GM21786 (cell line): ENCODE measurements at regions not wholly inside any gene's neighbourhood (a gene's known extent, or its start where the extent isn't known, plus 50 kb on each side); places are given as distances from the start of the nearest gene placed in this dataset.
"Not testable (repeated sequence)": the region's sequence is repeated elsewhere in the genome, so short reads cannot be mapped to it uniquely, and the experiment has no call there.

Experiments
- ATAC-seq: cut with Tn5 transposase; IDR thresholded peaks from one replicate; pipeline ENCODE4 v1.9.1; 2021; ENCODE audit not compliant: unreplicated experiment

DNA sequence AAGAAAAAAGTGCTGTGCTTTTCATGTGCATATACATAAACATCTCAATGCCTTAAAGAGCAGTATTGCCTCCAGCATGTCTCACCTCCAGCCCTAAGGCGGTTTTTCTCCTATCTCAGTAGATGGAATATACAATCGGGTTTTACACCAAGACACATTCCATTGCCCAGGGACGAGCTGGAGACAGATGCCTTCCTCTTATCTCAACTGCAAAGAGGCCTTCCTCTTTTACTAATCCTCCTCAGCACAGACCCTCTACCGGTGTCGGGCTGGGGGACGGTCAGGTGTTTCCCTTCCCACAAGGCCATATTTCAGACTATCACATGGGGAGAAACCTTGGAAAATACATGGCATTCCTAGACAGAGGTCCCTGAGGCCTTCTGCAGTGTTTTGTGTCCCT is 385.3 kb downstream of the AMY1C start:
- not testable (repeated sequence) for ATAC-seq

DNA sequence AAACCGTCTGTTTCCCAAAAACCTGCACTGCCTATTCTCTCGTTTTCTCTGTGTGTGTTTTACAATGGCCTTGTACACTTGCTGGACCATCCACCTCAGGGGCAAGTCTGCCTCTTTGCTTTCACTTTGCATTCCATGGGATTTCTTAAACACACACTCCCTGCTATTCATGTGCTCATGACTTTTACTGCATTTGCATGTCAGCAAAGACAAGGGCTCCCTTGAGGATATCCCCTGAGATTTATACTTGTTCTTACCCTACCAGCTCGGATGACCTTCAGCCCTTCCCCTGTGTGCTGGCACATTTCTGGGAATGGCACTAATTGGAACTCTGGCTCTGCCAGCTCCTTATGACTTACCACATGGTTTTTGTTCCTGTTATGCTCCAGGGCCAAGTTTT is 386.9 kb downstream of the AMY1C start:
- ATAC-seq, result no peak

DNA sequence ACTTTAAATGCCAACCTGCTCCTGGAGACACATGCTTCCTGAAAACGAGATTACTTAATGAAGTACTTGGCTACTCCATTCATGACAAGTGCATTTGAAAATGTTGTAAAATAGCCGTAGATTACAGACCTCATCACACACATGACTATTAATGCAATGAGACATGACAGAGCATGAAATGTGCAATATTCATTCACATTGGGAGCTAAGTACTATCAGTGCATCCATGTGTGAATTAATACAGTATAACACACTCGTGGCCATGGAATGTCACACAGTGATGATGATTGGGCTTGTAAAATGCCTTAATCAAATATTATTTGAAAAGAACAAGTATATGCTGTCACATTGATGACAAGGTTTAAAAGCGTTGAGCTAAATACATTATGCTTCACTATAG is 407.0 kb downstream of the AMY1C start:
- ATAC-seq, result no peak

DNA sequence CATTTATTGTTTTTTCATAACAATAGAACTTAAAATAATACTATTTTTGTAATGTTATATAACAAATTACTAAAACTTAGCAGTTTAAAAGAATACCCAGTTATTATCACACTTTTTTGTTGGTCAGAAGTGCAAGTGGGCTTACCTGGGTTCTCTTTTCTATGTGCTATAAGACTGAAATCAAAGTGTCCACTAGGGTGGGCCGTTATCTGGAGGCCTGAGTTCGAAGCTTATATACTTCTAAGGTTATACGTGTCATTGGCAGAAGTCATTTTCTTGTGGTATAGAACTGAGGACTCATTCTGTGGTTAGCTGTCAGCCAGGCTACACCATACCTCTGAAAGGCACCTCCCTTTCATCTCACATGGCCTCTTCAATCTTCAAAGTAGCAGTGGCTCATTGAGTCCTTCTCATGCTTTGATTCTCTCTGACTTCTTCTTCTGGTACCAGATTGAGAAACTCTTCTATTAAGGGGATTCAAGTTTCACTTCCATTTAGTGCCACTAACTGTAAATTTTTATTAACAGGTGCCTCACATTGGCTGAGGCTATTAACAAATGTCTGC is 414.3 kb downstream of the AMY1C start:
- ATAC-seq, result no peak

DNA sequence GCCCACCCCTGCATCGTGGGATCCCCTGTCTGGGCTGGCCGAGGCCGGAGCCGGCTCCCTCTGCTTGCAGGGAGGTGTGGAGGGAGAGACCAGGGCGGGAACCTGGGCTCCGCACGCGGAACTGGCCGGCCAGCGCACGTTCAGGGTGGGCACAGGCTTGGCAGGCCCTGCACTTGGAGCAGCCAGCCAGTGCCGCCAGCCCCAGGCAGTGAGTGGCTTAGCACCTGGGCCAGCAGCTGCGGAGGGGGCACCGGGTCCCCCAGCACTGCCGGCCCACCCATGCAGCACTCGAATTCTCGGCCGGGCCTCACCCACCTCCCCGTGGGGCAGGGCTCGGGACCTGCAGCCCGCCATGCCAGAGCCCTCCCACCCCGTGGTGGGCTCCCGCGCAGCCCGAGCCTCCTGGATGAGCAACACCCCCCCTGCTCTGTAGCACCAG is 422.6 kb downstream of the AMY1C start:
- no peak for ATAC-seq

DNA sequence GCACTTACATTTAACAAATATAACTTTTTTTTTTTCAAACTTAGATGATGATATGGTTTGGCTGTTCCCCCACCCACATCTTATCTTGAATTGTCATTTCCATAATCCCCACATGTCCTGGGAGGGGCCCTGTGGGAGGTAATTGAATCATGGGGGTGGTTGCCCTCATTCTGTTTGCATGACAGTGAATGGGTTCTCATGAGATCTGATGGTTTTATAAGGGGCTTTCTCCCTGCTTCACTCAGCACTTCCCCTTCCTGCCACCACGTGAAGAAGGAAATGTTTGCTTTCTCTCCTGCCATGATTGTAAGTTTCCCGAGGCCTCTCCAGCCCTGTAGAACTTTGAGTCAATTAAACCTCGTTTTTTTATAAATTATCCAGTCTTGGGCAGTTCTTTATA is 432.6 kb downstream of the AMY1C start:
- ATAC-seq, result no peak

DNA sequence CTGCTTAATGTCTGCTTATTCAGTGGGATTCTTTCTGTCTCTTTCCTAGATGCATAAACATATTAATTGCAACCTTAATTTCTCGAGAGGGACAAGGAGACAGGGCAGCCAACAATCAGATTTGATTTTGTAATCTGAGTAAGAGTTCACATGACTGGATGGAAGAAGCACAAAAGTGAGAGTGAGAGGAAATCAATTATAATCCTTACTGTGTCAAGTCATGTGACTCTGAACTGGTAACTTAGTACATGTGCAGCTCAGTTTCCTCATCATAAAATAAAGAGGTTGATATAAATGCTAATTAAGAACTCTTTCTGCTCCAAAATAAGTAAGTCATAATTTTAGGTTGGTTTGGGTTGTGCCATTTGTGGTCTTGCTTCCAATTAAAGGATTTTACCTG is 439.5 kb downstream of the AMY1C start:
- ATAC-seq, result no peak

DNA sequence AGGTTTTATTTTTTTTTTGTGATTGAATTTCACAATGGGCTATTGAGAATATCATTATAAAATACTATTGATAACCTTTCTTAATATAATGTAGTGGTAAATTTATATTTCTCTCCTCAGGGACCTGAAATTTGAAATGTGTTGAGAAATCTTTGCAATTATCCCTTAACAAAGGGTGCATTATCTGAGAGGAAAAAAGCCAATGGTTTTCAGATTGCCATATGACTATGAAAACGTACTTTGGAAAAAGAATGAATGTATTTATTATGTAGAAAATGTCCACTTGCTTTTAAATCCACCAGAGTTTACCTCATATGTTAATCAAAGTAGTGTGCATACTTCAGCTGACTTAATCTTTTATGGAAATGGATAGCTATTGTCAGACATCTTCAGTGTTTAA is 441.1 kb downstream of the AMY1C start:
- no peak for ATAC-seq

DNA sequence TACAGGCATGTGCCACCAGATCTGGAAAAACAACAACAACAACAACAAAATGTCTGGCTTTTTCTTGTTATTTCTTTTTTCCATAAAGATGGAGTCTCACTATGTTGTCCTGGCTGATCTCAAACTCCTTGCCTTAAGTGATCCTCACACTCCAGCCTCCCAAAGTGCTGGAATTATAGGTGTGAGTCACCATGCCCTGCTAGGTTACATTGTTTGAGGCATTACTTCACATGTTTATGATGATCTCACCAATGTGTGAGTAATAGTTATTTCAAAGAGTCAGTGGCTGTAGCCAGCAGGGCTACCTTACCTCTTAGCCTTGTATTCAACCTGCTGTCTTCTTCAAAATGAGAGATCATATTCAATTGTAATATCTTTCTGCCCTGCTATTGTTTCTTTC is 445.7 kb downstream of the AMY1C start:
- ATAC-seq, result no peak

DNA sequence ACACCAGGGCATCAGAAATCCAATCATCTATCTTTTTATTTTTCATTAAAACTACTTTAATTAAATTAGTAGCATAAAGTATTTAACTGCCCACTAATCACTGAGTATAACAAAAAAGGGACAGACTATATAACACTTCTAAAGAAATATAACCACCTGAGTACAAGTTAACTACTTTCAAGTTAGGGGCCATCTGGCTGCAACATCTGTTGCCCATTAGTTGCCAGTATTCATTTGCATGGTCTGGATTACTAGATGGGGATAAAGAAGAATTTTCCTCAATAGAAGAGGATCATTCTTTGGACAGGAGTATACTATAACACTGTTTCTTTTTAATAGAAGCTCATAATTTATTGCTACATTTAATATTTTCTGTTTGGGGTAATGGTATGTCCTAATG is 446.4 kb downstream of the AMY1C start:
- no peak for ATAC-seq

DNA sequence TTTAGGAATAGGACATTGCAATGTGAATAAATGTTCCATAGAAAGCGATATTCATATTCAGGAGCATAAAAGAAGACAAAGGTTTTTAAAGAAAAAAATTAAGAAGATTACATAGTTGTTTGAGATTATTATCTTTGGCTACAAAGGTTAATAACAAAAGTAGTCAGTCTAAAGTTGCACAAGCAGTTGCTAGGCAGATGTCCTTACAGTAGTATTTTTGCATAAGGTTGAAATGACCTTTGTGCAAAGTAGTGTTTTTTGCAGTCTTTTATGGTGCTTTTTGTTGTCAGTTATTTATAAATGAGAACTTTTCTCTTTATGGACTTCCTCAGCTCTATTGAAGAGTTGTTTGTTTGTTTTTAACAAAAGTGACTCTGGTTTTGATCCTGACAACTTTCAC is 447.8 kb downstream of the AMY1C start:
- ATAC-seq, result no peak

DNA sequence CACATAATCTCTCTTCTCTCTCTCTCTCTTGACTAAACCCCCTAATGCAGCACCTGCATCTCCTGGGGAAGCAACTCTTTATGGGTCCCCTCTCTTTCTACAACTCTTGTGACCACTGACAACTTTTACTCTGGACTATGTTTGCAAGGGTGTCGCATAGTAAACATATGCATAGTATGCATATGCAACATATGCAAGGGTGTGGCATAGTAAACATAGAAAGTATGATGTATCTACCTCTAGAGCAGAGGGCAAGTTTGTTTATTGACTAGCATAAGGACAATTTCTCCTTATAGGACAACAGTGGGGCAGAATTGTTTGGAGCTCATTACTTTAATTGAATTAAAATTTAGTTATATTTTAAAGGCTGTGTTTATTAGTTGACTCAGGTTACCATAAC is 462.5 kb downstream of the AMY1C start:
- ATAC-seq, result no peak

DNA sequence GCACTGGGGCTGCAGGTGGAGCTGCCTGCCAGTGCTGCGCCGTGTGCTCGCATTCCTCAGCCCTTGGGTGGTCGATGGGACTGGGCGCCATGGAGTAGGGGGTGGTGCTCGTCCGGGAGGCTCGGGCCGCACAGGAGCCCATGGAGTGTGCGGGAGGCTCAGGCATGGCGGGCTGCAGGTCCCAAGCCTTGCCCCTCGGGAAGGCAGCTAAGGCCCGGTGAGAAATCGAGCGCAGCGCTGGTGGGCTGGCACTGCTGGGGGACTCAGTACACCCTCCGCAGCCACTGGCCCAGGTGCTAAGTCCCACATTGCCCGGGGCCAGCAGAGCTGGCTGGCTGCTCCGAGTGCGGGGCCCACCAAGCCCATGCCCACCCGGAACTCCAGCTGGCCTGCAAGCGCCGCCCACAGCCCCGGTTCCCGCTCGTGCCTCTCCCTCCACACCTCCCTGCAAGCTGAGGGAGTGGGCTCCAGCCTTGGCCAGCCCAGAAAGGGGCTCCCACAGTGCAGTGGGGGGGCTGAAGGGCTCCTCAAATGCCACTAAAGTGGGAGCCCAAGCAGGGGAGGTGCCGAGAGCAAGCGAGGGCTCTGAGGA is 467.8 kb downstream of the AMY1C start:
- not testable (repeated sequence) for ATAC-seq

DNA sequence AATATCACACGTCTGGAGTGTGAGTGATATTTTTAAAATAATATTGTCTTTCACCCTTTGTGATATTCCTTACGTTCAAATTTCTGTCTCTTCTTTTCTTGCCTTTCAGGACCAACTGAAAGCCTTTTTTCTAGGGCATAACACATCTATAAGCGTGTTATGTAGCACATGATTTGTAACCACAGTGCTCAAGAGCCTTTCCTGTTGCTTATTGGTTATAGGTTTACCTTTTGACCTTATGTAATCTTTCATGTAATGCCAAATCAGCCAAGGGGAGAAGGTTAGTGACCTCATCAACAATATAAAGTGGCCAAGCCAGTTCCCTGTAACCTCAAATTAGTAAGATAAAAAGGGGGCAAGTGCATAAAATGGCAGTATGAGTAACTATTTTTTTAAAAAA is 480.2 kb downstream of the AMY1C start:
- no peak for ATAC-seq

DNA sequence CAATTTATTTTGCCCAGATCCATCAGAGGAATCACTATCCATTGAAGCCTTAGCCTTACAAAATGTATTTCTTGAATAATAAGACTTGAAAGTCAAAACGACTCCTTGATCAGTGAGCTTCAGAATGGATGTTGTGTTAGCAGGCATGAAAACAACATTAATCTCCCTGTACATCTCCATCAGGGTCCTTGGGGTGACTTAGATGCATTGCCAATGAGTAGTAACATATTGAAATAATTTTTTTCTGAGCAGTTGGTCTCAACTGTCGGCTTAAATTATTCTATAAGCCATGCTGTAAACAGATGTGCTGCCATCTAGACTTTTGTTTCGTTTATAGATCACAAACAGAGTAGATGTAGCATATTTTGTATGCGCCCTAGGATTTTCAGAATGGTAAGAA is 482.0 kb downstream of the AMY1C start:
- ATAC-seq, result no peak

DNA sequence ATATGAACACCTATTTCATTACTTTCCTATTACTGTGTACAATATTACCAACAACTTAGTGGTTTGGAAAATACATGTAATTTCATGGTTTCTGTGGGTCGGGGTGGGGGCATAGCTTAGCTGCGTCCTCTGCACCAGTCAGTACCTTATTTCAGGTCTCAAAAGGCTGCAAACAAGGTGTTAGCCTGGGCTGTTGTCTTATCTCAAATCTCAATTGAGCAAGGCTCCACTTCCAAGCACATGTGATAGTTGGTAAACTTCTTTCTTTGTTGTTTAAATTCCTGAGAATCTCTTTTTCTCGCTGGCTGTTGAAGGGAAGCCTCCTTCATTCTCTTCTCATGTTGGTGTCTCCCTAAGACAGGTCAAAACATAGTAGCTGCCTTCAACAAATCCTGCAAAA is 485.4 kb downstream of the AMY1C start:
- no peak for ATAC-seq

DNA sequence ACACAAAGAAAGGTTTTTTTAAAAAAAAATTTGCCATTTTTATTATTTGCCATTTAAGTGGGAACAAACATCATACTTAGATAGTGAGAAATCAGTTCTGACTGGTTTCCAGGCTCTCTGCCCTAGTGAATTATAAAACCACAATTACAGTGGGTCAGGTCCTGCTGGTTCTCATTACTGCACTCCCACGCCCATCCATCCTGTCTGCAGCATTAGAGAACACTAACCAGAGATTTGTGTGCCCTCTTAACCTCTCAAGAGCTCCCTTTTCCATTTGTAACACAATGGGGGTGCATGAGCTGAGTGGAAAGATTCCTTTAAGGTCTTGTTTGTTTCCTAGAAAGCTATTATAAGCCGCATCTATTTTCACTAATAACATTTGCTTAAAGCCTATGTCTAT is 489.3 kb downstream of the AMY1C start:
- ATAC-seq, result no peak

DNA sequence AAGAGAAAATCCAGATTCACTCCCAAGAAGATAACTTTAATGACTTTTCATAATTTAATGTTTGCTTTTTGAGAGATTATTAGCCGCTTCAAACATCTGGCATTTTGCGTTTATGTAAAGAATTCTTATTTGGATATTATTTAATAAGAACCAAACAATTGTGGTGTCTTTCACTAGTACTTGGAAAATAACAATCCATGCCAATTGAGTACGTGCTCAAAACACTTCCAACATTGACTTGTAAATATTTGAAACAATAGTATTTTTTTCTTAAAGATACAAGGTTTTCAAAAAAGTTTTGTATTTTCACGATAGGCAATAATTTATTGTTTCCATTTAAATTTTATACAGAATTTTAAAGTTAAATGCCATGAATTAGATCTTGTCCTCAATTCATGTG is 498.7 kb downstream of the AMY1C start:
- no peak for ATAC-seq

DNA sequence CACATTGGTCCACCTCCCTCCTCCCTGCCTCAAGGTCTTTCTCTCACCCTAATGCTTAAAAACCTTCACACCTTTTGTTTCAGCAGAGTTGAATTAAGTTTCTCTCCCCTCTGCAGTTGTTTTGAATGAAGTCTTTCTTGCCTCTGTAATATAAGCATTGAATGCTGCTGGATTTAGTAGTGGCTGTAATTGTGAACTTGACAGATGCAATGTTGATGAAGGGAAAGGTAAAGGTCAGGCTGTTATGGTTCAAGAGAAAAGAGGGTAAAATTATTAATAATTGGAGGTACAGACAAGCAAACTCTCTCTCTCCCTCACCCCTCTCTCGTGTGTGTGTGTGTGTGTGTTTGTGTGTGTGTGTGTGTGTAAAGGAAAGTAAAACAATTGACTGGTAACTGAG is 509.8 kb downstream of the AMY1C start:
- no peak for ATAC-seq

DNA sequence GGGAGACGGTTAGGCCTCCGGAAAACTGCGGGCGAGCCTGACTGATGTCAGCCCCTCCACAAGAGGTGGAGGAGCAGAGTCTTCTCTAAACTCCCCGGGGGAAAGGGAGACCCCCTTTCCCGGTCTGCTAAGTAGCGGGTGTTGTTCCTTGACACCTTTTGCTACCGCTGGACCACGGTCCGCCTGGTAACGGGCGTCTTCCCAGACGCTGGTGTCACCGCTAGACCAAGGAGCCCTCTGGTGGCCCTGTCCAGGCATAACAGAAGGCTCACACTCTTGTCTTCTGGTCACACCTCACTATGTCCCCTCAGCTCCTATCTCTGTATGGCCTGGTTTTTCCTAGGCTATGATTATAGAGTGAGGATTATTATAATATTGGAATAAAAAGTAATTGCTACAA is 513.4 kb downstream of the AMY1C start:
- not testable (repeated sequence) for ATAC-seq

DNA sequence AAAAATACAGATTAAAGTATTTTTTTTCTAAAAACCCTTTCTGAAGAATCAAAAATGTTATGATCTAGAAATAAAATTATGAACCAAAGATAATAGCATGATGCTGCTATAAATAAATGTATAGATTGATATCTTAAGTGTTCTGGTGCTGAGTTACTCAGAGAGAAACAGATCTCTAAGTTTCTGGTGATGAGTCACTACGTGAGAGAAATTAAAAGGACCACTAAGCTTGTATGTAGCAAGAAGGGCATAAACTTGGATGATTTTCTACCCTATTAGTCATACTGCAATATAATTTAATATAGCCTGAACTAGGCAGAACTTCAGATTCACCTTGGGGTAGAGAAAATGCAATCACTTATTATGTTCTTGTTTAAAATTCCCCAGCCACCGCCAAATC is 514.8 kb downstream of the AMY1C start:
- ATAC-seq, result no peak

DNA sequence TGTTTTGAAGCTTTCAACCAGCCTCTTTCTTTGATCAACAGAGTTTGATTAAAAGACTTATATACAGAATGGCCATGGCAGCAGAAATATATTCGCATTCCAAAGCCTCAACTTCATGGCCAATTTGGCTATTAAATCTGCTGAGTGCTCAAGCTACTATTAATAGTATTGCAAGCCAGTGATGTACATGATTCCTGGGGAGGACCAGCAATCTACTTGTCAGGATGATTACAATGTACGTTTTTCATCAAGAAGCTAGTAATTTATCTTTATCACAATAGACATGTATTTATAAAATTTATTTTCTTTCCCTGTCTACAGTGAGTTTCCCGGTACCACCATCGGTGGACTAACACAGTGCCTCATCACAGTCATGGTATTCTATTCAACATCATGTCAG is 515.5 kb downstream of the AMY1C start:
- ATAC-seq, result no peak

DNA sequence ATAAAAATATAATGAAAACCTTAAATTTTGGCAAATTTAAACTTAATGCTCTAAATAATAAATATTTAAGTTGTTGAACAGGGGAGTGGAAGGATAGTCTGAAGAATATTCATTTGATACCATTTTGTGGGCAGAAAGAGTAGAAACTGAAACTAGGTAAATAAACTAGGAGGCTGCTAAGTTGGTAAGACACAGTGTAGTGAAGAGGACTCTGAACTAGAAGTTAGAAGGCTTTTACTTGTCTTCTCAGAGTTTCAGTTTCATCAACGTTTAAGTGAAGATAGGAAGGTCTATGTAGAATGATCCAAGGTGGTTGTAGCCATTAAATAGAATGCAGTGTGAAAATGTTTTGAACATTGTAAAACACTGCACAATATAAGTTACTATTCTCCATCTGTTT is 516.9 kb downstream of the AMY1C start:
- no peak for ATAC-seq
